Keratinocyte (primary cell): ENCODE measurements at regions not wholly inside any gene's neighbourhood (a gene's known extent, or its start where the extent isn't known, plus 50 kb on each side); places are given as distances from the start of the nearest gene placed in this dataset.

Experiments
- EZH2 ChIP-seq: IDR thresholded peaks from one replicate; pipeline ENCODE4 v1.6.1; 2012; ENCODE audit warnings: inconsistent platforms, mild to moderate bottlenecking, low read length, moderate library complexity
- TF ChIP-seq, protein P1 (sequence below), 3 experiments: IDR thresholded peaks in 1 of 3; conservative IDR thresholded peaks in 1 of 3; optimal IDR thresholded peaks in 1 of 3; 2 replicates in 2 of 3; 3 replicates in 1 of 3; pipeline versions ENCODE3 to v1.5.1; 2011; ENCODE audit warnings: low read length in 3 of 3, mild to moderate bottlenecking in 3 of 3, moderate library complexity in 2 of 3, control low read depth in 1 of 3, inconsistent platforms in 1 of 3; ENCODE audit not compliant: insufficient read depth in 2 of 3; ENCODE audit errors: extremely low read depth in 1 of 3

DNA sequence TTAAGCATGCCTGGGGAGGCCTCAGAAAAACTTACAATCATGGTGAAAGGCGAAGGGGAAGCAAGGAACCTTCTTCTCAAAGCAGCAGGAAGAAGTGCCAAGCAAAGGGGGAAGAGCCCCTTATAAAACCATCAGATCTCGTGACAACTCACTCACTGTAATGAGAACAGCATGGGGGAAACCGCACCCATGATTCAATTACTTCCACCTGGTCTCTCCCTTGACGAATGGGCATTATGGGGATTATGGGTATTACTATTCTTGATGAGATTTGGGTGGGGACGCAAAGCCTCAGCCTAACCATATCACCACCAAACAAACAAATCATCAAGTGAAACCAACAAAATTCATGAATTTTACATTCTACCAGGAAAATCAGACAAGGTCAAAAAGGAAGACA lies 76.7 kb upstream of the TAB3 start:
- TF ChIP-seq, protein P1, sequence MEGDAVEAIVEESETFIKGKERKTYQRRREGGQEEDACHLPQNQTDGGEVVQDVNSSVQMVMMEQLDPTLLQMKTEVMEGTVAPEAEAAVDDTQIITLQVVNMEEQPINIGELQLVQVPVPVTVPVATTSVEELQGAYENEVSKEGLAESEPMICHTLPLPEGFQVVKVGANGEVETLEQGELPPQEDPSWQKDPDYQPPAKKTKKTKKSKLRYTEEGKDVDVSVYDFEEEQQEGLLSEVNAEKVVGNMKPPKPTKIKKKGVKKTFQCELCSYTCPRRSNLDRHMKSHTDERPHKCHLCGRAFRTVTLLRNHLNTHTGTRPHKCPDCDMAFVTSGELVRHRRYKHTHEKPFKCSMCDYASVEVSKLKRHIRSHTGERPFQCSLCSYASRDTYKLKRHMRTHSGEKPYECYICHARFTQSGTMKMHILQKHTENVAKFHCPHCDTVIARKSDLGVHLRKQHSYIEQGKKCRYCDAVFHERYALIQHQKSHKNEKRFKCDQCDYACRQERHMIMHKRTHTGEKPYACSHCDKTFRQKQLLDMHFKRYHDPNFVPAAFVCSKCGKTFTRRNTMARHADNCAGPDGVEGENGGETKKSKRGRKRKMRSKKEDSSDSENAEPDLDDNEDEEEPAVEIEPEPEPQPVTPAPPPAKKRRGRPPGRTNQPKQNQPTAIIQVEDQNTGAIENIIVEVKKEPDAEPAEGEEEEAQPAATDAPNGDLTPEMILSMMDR (optimal IDR thresholded peaks at IDR 0.05 in 1 of 3, IDR thresholded peaks at IDR 0.05 in 1 of 3, conservative IDR thresholded peaks at IDR 0.05 in 1 of 3; ENCODE audit: extremely low read depth in 1 of 3, insufficient read depth in 2 of 3, low read length in 3 of 3) = no peak
- TF ChIP-seq EZH2 = no peak
